Transverse colon (tissue), 4 donors: ENCODE measurements at regions not wholly inside any gene's neighbourhood (a gene's known extent, or its start where the extent isn't known, plus 50 kb on each side); places are given as distances from the start of the nearest gene placed in this dataset.

Source experiments
- DNase-seq: peaks from one replicate; pipeline ENCODE4 v3.0.0-alpha.2; 2019
- H3K27ac ChIP-seq, 4 donors: fragments of 200-600 bp; sonication (generic); 2 replicates each; pipeline ENCODE4 v1.5.1; 2016 to 2018; ENCODE audit warnings: inconsistent platforms in 4 of 4
- H3K27me3 ChIP-seq: fragments of 200-600 bp; sonication (generic); 2 replicates; pipeline ENCODE4 v1.5.1; 2017; ENCODE audit warnings: inconsistent platforms
- H3K36me3 ChIP-seq, 4 donors: fragments of 200-600 bp; sonication (generic); 2 replicates each; pipeline ENCODE4 v1.5.1; 2017 to 2019; ENCODE audit warnings: inconsistent platforms in 4 of 4
- H3K4me1 ChIP-seq, 4 donors: fragments of 200-600 bp; sonication (generic); 2 replicates each; pipeline ENCODE4 v1.5.1; 2017 to 2020; ENCODE audit warnings: inconsistent platforms in 4 of 4
- H3K4me3 ChIP-seq, 4 donors: fragments of 200-600 bp; sonication (generic); 1 replicate in 1 of 4; 2 replicates in 3 of 4; pipeline versions ENCODE4 v1.5.1 to v1.6.1; 2017 to 2019; ENCODE audit warnings: inconsistent platforms in 4 of 4
- H3K9me3 ChIP-seq, 2 donors: fragments of 200-600 bp; sonication (generic); 2 replicates each; pipeline ENCODE4 v1.5.1; 2017 to 2019; ENCODE audit warnings: inconsistent platforms in 2 of 2
- CTCF ChIP-seq, 5 experiments: fragments of 200-600 bp in 3 of 5; fragments of 450-650 bp in 2 of 5; sonication (generic) in 3 of 5; IDR thresholded peaks; 1 replicate in 2 of 5; 2 replicates in 3 of 5; pipeline ENCODE4 v1.5.1; 2016 to 2017; ENCODE audit warnings: antibody characterized with exemption in 5 of 5, inconsistent platforms in 3 of 5, mild to moderate bottlenecking in 2 of 5, moderate library complexity in 1 of 5
- EP300 ChIP-seq: sonication (generic); formaldehyde crosslinking; IDR thresholded peaks from one replicate; pipeline ENCODE4 v1.6.1; 2017; ENCODE audit warnings: antibody characterized with exemption, low read depth
- POLR2A ChIP-seq: fragments of 450-650 bp; IDR thresholded peaks from one replicate; pipeline ENCODE4 v1.6.1; 2016; ENCODE audit warnings: antibody characterized with exemption, mild to moderate bottlenecking, moderate library complexity
- POLR2AphosphoS5 ChIP-seq, 3 donors: sonication (generic); formaldehyde crosslinking; IDR thresholded peaks; one replicate each; pipeline ENCODE4 v1.6.1; 2016; ENCODE audit warnings: antibody characterized with exemption in 3 of 3
- WGBS, 2 donors: methylation state at CpG; one replicate each; pipeline ENCODE4 v1.1.5; 2018; ENCODE audit warnings: low coverage in 1 of 2; 5-methylcytosine and 5-hydroxymethylcytosine counted together
- in situ Hi-C, 4 donors: fragments of 200-750 bp; cut with MboI; loops; one replicate each; pipeline versions ENCODE4 v1.15.0 to v1.15.1; 2017; ENCODE audit warnings: low sequenced_read_pairs in 3 of 4, low pct_ligation_motif_present in 1 of 4, low pct_unique_long_range_greater_than_20kb in 1 of 4
- intact Hi-C: fragments of 100-400 bp; cut with DNase I; formaldehyde crosslinking; loops from one replicate; pipeline ENCODE4 v1.15.1; 2023; ENCODE audit warnings: low total_unique reads

DNA sequence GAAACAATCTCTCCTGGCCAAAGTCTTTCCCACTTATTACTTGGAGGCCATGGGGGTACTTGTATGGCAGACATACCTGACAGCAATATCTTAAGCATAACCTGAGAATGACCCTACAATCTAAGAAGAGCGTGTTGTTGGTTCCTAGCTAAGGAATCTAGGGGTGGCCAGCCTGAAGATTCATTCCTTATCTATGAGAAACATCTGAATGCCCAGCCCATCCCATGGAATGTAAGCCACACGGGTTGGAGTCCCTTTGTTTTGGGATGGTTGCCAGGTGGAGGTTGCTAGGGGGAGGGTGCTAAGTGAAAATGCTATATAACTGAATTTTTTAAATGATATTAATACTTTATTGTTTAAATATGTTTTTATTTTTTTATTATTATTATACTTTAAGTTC, 725.0 kb downstream of the ETS1 start:
- TF ChIP-seq EP300, result no peak
- no peak for TF ChIP-seq POLR2AphosphoS5 (IDR thresholded peaks at IDR 0.05)
- H3K9me3 ChIP-seq, result no peaks in the 10 kb centered on the region
- intact Hi-C loops, result no loop called here
- H3K4me3 ChIP-seq, result no peak overlapping the region
- DNase-seq, result no peak
- no peaks in the 10 kb centered on the region for H3K27me3 ChIP-seq
- no peak overlapping the region for H3K27ac ChIP-seq
- H3K4me1 ChIP-seq, result no peaks in the 10 kb centered on the region
- in situ Hi-C loops, result no loop called here
- 49 to 54% methylated on average over 2 of the region's 2 CpGs for WGBS, 2 donors
- H3K36me3 ChIP-seq, result no peaks in the 10 kb centered on the region

DNA sequence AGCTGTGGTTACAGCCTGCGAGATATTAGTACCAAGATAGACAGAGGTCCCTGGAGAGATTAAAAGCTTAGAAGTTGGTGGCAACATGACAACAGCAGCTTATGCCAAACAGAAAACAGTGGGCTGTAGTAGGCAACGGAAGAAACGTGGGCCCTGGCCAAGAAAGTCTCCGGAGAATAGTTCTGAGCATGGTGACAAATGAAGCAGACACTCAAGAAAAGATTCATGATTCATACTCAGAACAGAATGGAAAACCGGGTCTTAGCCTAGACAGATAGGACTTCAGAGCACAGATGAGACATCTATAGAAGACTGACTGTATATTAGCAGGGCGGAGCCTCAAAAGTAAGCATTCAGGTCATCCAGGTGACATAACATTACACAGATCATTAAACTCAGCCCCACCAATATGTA, 727.4 kb downstream of the ETS1 start:
- 49 to 55% methylated on average over 5 to 6 of the region's 6 CpGs for WGBS, 2 donors
- Histone ChIP-seq H3K4me1 (no peaks in the 10 kb centered on the region), H3K4me3 (no peak overlapping the region), H3K36me3 (no peaks in the 10 kb centered on the region), H3K27me3 (no peaks in the 10 kb centered on the region), H3K27ac (no peak overlapping the region), H3K9me3 (no peaks in the 10 kb centered on the region)
- DNase-seq, result no peak
- intact Hi-C loops (no loop called here), in situ Hi-C loops (no loop called here)
- TF ChIP-seq CTCF (IDR thresholded peaks at IDR 0.05), result no peak
- TF ChIP-seq EP300, result no peak
- no peak for TF ChIP-seq POLR2A
- TF ChIP-seq POLR2AphosphoS5 (IDR thresholded peaks at IDR 0.05), result no peak

GRCh38 chr11:127844876-127845275, 742.5 kb downstream of the ETS1 start:
- intact Hi-C loops, result no loop called here
- 76 to 78% methylated on average over 4 of the region's 4 CpGs for WGBS, 2 donors
- in situ Hi-C loops, result no loop called here
- Histone ChIP-seq H3K27ac (no peak overlapping the region), H3K4me3 (no peak overlapping the region), H3K27me3 (no peaks in the 10 kb centered on the region), H3K36me3 (no peaks in the 10 kb centered on the region), H3K4me1 (no peaks in the 10 kb centered on the region), H3K9me3 (no peaks in the 10 kb centered on the region)
- TF ChIP-seq POLR2A, result no peak
- TF ChIP-seq POLR2AphosphoS5 (IDR thresholded peaks at IDR 0.05), result no peak
- no peak for TF ChIP-seq CTCF (IDR thresholded peaks at IDR 0.05)
- TF ChIP-seq EP300, result no peak
- DNase-seq, result no peak

GRCh38 chr11:127843483-127844396, 743.6 kb downstream of the ETS1 start:
- intact Hi-C loops, result no loop called here
- H3K4me1 ChIP-seq, result no peaks in the 10 kb centered on the region
- H3K9me3 ChIP-seq, result no peaks in the 10 kb centered on the region
- DNase-seq, result peak; percentile 61
- TF ChIP-seq POLR2A (no peak), POLR2AphosphoS5 (IDR thresholded peaks at IDR 0.05) (no peak), CTCF (IDR thresholded peaks at IDR 0.05) (peak in 4 of 5 experiments; percentile 45 to 66 (median 56)), EP300 (no peak)
- no peaks in the 10 kb centered on the region for H3K36me3 ChIP-seq
- H3K4me3 ChIP-seq, result no peak overlapping the region
- WGBS, 2 donors, result 26 to 40% methylated on average over 12 of the region's 12 CpGs
- in situ Hi-C loops, result no loop called here
- no peak overlapping the region for H3K27ac ChIP-seq
- no peaks in the 10 kb centered on the region for H3K27me3 ChIP-seq
